GM19035 (cell line): ENCODE measurements at regions not wholly inside any gene's neighbourhood (a gene's known extent, or its start where the extent isn't known, plus 50 kb on each side); places are given as distances from the start of the nearest gene placed in this dataset.
"Not testable (repeated sequence)": the region's sequence is repeated elsewhere in the genome, so short reads cannot be mapped to it uniquely, and the experiment has no call there.

ENCODE experiments used
- ATAC-seq: cut with Tn5 transposase; IDR thresholded peaks from one replicate; pipeline ENCODE4 v1.9.1; 2021; ENCODE audit not compliant: unreplicated experiment

GRCh38 chr6:84842525-84843166 is 78.2 kb upstream of the TBX18 start:
- no peak for ATAC-seq

GRCh38 chr6:84837068-84837866 is 72.9 kb upstream of the TBX18 start:
- ATAC-seq = not testable (repeated sequence)

- ATAC-seq = no peak
These were observed 72.0 kb upstream of the TBX18 start for GRCh38 chr6:84836366-84836765.

GRCh38 chr6:84835340-84835739 is 70.9 kb upstream of the TBX18 start:
- ATAC-seq = no peak

- ATAC-seq = not testable (repeated sequence)
These were observed 67.5 kb upstream of the TBX18 start for GRCh38 chr6:84831924-84832323.

GRCh38 chr6:84825461-84825860 is 61.1 kb upstream of the TBX18 start:
- ATAC-seq = no peak

GRCh38 chr6:84821314-84821713 is 56.9 kb upstream of the TBX18 start:
- not testable (repeated sequence) for ATAC-seq

- no peak for ATAC-seq
These were observed 52.3 kb upstream of the TBX18 start for GRCh38 chr6:84816741-84817140.

- no peak for ATAC-seq
These were observed 51.7 kb upstream of the TBX18 start for GRCh38 chr6:84815896-84816735.
